ENCODE measurements at regions not wholly inside any gene's neighbourhood (a gene's known extent, or its start where the extent isn't known, plus 50 kb on each side); places are given as distances from the start of the nearest gene placed in this dataset.

- no peak for DNase-seq (ENCODE audit: low spot score)
- intact Hi-C loops (cut with DNase I): no loop called here
These were observed 426.4 kb upstream of the ID2 start for GRCh38 chr2:8255448-8255800.

- no peak for DNase-seq (ENCODE audit: low spot score)
- intact Hi-C loops (cut with DNase I): no loop called here
These were observed 425.0 kb upstream of the ID2 start for GRCh38 chr2:8256905-8257304.

- no peak for DNase-seq (ENCODE audit: low spot score)
- intact Hi-C loops (cut with DNase I): no loop called here
These were observed 424.4 kb upstream of the ID2 start for GRCh38 chr2:8257502-8257901.

GRCh38 chr2:8258406-8258805, 423.4 kb upstream of the ID2 start:
- DNase-seq (ENCODE audit: low spot score): no peak
- intact Hi-C loops (cut with DNase I): no loop called here

- DNase-seq (ENCODE audit: low spot score): no peak
- intact Hi-C loops (cut with DNase I): no loop called here
These were observed 422.6 kb upstream of the ID2 start for GRCh38 chr2:8259106-8259840.

GRCh38 chr2:8259841-8260178, 422.0 kb upstream of the ID2 start:
- no peak for DNase-seq (ENCODE audit: low spot score)
- intact Hi-C loops (cut with DNase I): no loop called here

- intact Hi-C loops (cut with DNase I): no loop called here
- no peak for DNase-seq (ENCODE audit: low spot score)
These were observed 421.6 kb upstream of the ID2 start for GRCh38 chr2:8260213-8260612.

- DNase-seq (ENCODE audit: low spot score): no peak
- intact Hi-C loops (cut with DNase I): no loop called here
These were observed 418.0 kb upstream of the ID2 start for GRCh38 chr2:8263901-8264300.

GRCh38 chr2:8264981-8265380, 416.9 kb upstream of the ID2 start:
- intact Hi-C loops (cut with DNase I): no loop called here

GRCh38 chr2:8265476-8266226, 416.2 kb upstream of the ID2 start:
- no peak for DNase-seq (ENCODE audit: low spot score)
- intact Hi-C loops (cut with DNase I): no loop called here

More at GRCh38 chr2:8264981-8265380, 416.9 kb upstream of the ID2 start:
- DNase-seq (ENCODE audit: low spot score): no peak

GRCh38 chr2:8266563-8266962, 415.3 kb upstream of the ID2 start:
- intact Hi-C loops (cut with DNase I): no loop called here

GRCh38 chr2:8267048-8267447, 414.8 kb upstream of the ID2 start:
- DNase-seq (ENCODE audit: low spot score): no peak
- intact Hi-C loops (cut with DNase I): no loop called here

More at GRCh38 chr2:8266563-8266962, 415.3 kb upstream of the ID2 start:
- no peak for DNase-seq (ENCODE audit: low spot score)

GRCh38 chr2:8267721-8268120, 414.1 kb upstream of the ID2 start:
- DNase-seq (ENCODE audit: low spot score): no peak
- intact Hi-C loops (cut with DNase I): no loop called here

GRCh38 chr2:8268172-8268783, 413.6 kb upstream of the ID2 start:
- intact Hi-C loops (cut with DNase I): no loop called here
- DNase-seq (ENCODE audit: low spot score): no peak

- DNase-seq (ENCODE audit: low spot score): no peak
- intact Hi-C loops (cut with DNase I): no loop called here
These were observed 411.2 kb upstream of the ID2 start for GRCh38 chr2:8270699-8271098.

- no peak for DNase-seq (ENCODE audit: low spot score)
- intact Hi-C loops (cut with DNase I): no loop called here
These were observed 410.4 kb upstream of the ID2 start for GRCh38 chr2:8271461-8271860.

GRCh38 chr2:8276026-8276425, 405.8 kb upstream of the ID2 start:
- intact Hi-C loops (cut with DNase I): no loop called here
- DNase-seq (ENCODE audit: low spot score): no peak

- DNase-seq (ENCODE audit: low spot score): no peak
- intact Hi-C loops (cut with DNase I): no loop called here
These were observed 403.8 kb upstream of the ID2 start for GRCh38 chr2:8277921-8278571.

GRCh38 chr2:8278709-8279354, 403.0 kb upstream of the ID2 start:
- no peak for DNase-seq (ENCODE audit: low spot score)
- intact Hi-C loops (cut with DNase I): no loop called here

GRCh38 chr2:8279506-8279905, 402.4 kb upstream of the ID2 start:
- no peak for DNase-seq (ENCODE audit: low spot score)
- intact Hi-C loops (cut with DNase I): no loop called here

Measured in cardiac septum (tissue), 1 donor.